Testis (tissue), 2 donors: ENCODE measurements at regions not wholly inside any gene's neighbourhood (a gene's known extent, or its start where the extent isn't known, plus 50 kb on each side); places are given as distances from the start of the nearest gene placed in this dataset.

Source experiments
- DNase-seq: peaks from one replicate; pipeline ENCODE4 v3.0.0-alpha.2; 2019
- H3K27ac ChIP-seq, 2 donors: fragments of 200-600 bp; sonication (generic); one replicate each; pipeline ENCODE4 v1.5.1; 2019
- H3K27me3 ChIP-seq: fragments of 200-600 bp; sonication (generic); one replicate; pipeline ENCODE4 v1.5.1; 2019
- H3K36me3 ChIP-seq: fragments of 200-600 bp; sonication (generic); one replicate; pipeline ENCODE4 v1.5.1; 2017; ENCODE audit warnings: low read depth; ENCODE audit errors: missing control alignments
- H3K4me1 ChIP-seq: fragments of 200-600 bp; sonication (generic); one replicate; pipeline ENCODE4 v1.5.1; 2019
- H3K4me3 ChIP-seq, 2 donors: fragments of 200-600 bp; sonication (generic); one replicate each; pipeline ENCODE4 v1.5.1; 2017 to 2019
- H3K9me3 ChIP-seq: fragments of 200-600 bp; sonication (generic); one replicate; pipeline ENCODE4 v1.5.1; 2017
- POLR2A ChIP-seq: fragments of 450-650 bp; IDR thresholded peaks from one replicate; pipeline ENCODE4 v1.6.1; 2017; ENCODE audit warnings: antibody characterized with exemption, mild to moderate bottlenecking, moderate library complexity
- WGBS, 2 donors: methylation state at CpG; one replicate each; pipeline ENCODE4 v1.1.5; 2018; 5-methylcytosine and 5-hydroxymethylcytosine counted together
- intact Hi-C: fragments of 100-400 bp; cut with DNase I; formaldehyde crosslinking; loops from one replicate; pipeline ENCODE4 v1.15.1; 2023; ENCODE audit warnings: low total_unique reads
- TF ChIP-seq, protein P1 (sequence below), 3 experiments: fragments of 450-650 bp in 2 of 3; fragments of 200-600 bp in 1 of 3; sonication (generic) in 1 of 3; IDR thresholded peaks; one replicate each; pipeline ENCODE4 v1.5.1; 2016 to 2019; ENCODE audit warnings: antibody characterized with exemption in 3 of 3, mild to moderate bottlenecking in 2 of 3, moderate library complexity in 1 of 3

DNA sequence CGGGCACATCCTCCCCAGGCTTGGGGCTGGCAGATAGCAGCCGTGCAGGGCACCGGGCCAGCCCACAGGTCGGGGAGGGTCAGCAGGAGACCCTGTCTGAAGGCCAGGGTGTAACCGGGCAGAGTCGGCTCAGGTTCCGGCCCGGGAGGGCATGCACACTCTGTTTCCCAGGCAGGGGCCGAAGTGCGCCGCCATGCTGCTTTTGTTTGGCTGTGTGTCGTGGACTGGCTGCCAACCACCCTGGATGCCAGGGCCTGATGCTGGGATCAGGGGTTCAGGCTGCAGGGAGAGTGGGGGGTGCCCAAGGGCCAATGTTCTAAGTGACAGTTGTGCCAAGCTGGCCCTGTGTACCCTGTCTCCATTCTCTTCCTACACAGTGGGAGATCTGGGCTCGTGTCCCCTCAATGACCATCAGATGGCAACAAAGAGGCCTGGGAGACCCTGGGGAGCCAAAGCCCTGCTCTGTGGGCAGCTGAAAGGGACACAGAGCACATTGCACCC is 120.9 kb upstream of the B3GAT1 start:
- peak; percentile 11 for DNase-seq
- intact Hi-C loops: no loop called here

GRCh38 chr11:134532131-134532920 is 120.3 kb upstream of the B3GAT1 start:
- no peak for TF ChIP-seq POLR2A
- H3K4me3 ChIP-seq: no peak overlapping the region
- no peak overlapping the region for H3K27ac ChIP-seq
- intact Hi-C loops: no loop called here
- H3K4me1 ChIP-seq: no peaks in the 10 kb centered on the region
- H3K9me3 ChIP-seq: no peaks in the 10 kb centered on the region
- H3K36me3 ChIP-seq: no peaks in the 10 kb centered on the region
- WGBS, 2 donors: 84 to 91% methylated on average over 6 to 23 of the region's 23 CpGs
- DNase-seq: peak; percentile 11
- no peaks in the 10 kb centered on the region for H3K27me3 ChIP-seq

More for the DNA sequence above, 120.9 kb upstream of the B3GAT1 start:
- Histone ChIP-seq H3K9me3 (no peaks in the 10 kb centered on the region), H3K27me3 (no peaks in the 10 kb centered on the region), H3K4me3 (no peak overlapping the region), H3K36me3 (no peaks in the 10 kb centered on the region), H3K4me1 (no peaks in the 10 kb centered on the region), H3K27ac (no peak overlapping the region)
- TF ChIP-seq, protein P1, sequence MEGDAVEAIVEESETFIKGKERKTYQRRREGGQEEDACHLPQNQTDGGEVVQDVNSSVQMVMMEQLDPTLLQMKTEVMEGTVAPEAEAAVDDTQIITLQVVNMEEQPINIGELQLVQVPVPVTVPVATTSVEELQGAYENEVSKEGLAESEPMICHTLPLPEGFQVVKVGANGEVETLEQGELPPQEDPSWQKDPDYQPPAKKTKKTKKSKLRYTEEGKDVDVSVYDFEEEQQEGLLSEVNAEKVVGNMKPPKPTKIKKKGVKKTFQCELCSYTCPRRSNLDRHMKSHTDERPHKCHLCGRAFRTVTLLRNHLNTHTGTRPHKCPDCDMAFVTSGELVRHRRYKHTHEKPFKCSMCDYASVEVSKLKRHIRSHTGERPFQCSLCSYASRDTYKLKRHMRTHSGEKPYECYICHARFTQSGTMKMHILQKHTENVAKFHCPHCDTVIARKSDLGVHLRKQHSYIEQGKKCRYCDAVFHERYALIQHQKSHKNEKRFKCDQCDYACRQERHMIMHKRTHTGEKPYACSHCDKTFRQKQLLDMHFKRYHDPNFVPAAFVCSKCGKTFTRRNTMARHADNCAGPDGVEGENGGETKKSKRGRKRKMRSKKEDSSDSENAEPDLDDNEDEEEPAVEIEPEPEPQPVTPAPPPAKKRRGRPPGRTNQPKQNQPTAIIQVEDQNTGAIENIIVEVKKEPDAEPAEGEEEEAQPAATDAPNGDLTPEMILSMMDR (IDR thresholded peaks at IDR 0.05): no peak
- TF ChIP-seq POLR2A: no peak
- 88 to 90% methylated on average over 1 to 13 of the region's 13 CpGs for WGBS, 2 donors

- H3K4me3 ChIP-seq: no peak overlapping the region
- H3K36me3 ChIP-seq: no peaks in the 10 kb centered on the region
- TF ChIP-seq POLR2A: no peak
- TF ChIP-seq, protein P1 (IDR thresholded peaks at IDR 0.05): no peak
- 70 to 80% methylated on average over 12 to 23 of the region's 23 CpGs for WGBS, 2 donors
- H3K9me3 ChIP-seq: no peaks in the 10 kb centered on the region
- no peaks in the 10 kb centered on the region for H3K4me1 ChIP-seq
- DNase-seq: peak; percentile 45
- H3K27me3 ChIP-seq: no peaks in the 10 kb centered on the region
- no peak overlapping the region for H3K27ac ChIP-seq
- intact Hi-C loops: no loop called here
Observed at GRCh38 chr11:134531327-134532130, 119.5 kb upstream of the B3GAT1 start.

DNA sequence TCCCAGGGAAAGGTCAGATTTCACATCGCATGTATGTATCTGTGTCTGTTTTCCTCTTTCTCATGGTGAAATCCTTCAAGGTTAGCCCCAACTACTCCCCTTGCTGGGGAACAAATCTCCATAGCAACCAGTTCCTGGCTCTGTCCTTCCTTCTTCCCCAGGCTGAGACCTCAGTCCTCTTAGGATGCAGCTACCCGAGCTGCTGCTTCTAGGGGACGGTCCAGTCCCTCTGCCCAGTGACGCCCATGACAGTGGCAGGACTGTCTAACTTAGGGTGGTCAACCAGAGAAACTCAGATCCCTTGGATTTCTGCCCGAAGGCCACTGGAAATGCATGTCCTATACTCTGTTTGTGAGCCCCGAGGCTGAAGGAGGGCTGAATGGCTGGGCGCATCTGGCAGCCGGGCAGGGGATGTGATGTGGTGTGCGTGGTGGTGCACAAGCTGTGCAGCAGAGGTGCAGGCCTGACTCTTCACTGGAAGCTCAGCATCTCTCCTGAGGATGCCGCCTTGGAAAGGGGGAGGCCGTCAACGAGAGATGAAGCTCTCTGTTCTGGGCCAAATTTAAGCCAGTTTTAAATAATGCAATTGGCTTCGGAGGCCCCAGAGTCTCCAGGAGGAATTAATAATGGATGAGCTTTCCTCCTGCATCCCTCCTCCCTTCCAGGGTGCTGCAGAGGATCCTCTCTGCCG is 118.7 kb upstream of the B3GAT1 start:
- no peaks in the 10 kb centered on the region for H3K9me3 ChIP-seq
- no peaks in the 10 kb centered on the region for H3K27me3 ChIP-seq
- no peaks in the 10 kb centered on the region for H3K4me1 ChIP-seq
- TF ChIP-seq POLR2A: no peak
- TF ChIP-seq, protein P1 (IDR thresholded peaks at IDR 0.05): no peak
- no peak overlapping the region for H3K4me3 ChIP-seq
- no peak overlapping the region for H3K27ac ChIP-seq
- intact Hi-C loops: no loop called here
- peak; percentile 5 for DNase-seq
- no peaks in the 10 kb centered on the region for H3K36me3 ChIP-seq
- 74 to 79% methylated on average over 13 to 14 of the region's 14 CpGs for WGBS, 2 donors
